CD4-positive, alpha-beta T cell (primary cell): ENCODE measurements at regions not wholly inside any gene's neighbourhood (a gene's known extent, or its start where the extent isn't known, plus 50 kb on each side); places are given as distances from the start of the nearest gene placed in this dataset.

ENCODE experiments used
- ATAC-seq: fragments of 200-7000 bp; cut with Tn5 transposase; one replicate; pipeline ENCODE4 v1.10.0; 2022; ENCODE audit warnings: mild to moderate bottlenecking; ENCODE audit not compliant: poor library complexity
- CTCF ChIA-PET: fragments of 350-600 bp; sonication (Branson Sonifier 250); formaldehyde crosslinking; loops from one replicate; lab custom pipeline; 2021; ENCODE audit warnings: antibody characterized with exemption, inconsistent platforms; lab: Charles Lee
- POLR2A ChIA-PET: fragments of 350-600 bp; sonication (Branson Sonifier 250); formaldehyde crosslinking; loops from one replicate; lab custom pipeline; 2021; ENCODE audit warnings: antibody characterized with exemption, inconsistent platforms; lab: Charles Lee
- DNase-seq, 14 experiments: peaks; one replicate each; pipeline ENCODE4 v3.0.0-alpha.2; 2013 to 2020; ENCODE audit warnings: mixed read lengths in 2 of 14
- H3K27ac ChIP-seq, 2 donors: one replicate each; pipeline versions ENCODE4 v1.5.1 to v1.7.0; 2013; ENCODE audit warnings: low read length in 2 of 2, low read depth in 1 of 2, mild to moderate bottlenecking in 1 of 2
- H3K27me3 ChIP-seq, 2 experiments: 1 replicate in 1 of 2; 2 replicates in 1 of 2; pipeline versions ENCODE4 v1.6.1 to v1.7.0; 2013; ENCODE audit warnings: low read length in 2 of 2, control low read depth in 1 of 2, mild to moderate bottlenecking in 1 of 2, moderate library complexity in 1 of 2; ENCODE audit not compliant: insufficient read depth in 2 of 2, control insufficient read depth in 1 of 2
- H3K36me3 ChIP-seq: one replicate; pipeline ENCODE4 v1.6.1; 2013; ENCODE audit warnings: low read length, control low read depth; ENCODE audit not compliant: insufficient read depth
- H3K4me1 ChIP-seq: one replicate; pipeline ENCODE4 v1.6.1; 2013; ENCODE audit warnings: low read length, control low read depth; ENCODE audit not compliant: insufficient read depth
- H3K4me3 ChIP-seq: one replicate; pipeline ENCODE4 v1.5.1; 2013; ENCODE audit warnings: mild to moderate bottlenecking, low read length, moderate library complexity
- H3K9me3 ChIP-seq, 2 experiments: 1 replicate in 1 of 2; 2 replicates in 1 of 2; pipeline versions ENCODE4 v1.6.1 to v1.7.0; 2013; ENCODE audit warnings: low read length in 2 of 2, mild to moderate bottlenecking in 2 of 2, control low read depth in 1 of 2, moderate library complexity in 1 of 2; ENCODE audit not compliant: control insufficient read depth in 1 of 2, insufficient read depth in 1 of 2
- H3K27ac Mint-ChIP-seq: one replicate; pipeline ENCODE4 v1.8.0; 2020; ENCODE audit warnings: mixed read lengths
- H3K27me3 Mint-ChIP-seq: one replicate; pipeline ENCODE4 v1.8.0; 2021; ENCODE audit warnings: mixed read lengths
- H3K36me3 Mint-ChIP-seq: one replicate; pipeline ENCODE4 v1.8.0; 2021; ENCODE audit warnings: low read depth, mixed read lengths
- H3K4me1 Mint-ChIP-seq: one replicate; pipeline ENCODE4 v1.8.0; 2021; ENCODE audit warnings: low read depth, mixed read lengths
- H3K4me3 Mint-ChIP-seq: one replicate; pipeline ENCODE4 v1.8.0; 2020; ENCODE audit warnings: mild to moderate bottlenecking, mixed read lengths
- H3K9me3 Mint-ChIP-seq: one replicate; pipeline ENCODE4 v1.8.0; 2020; ENCODE audit warnings: mixed read lengths
- CTCF ChIP-seq: fragments of 200-600 bp; IDR thresholded peaks from one replicate; pipeline ENCODE4 v1.8.0; 2022; ENCODE audit warnings: antibody characterized with exemption, mild to moderate bottlenecking
- intact Hi-C, 2 experiments: fragments of 100-400 bp; cut with DNase I in 1 of 2; cut with micrococcal nuclease in 1 of 2; formaldehyde crosslinking; loops; one replicate each; pipeline versions ENCODE4 v1.15.1 to v1.9.0; 2023 to 2025; cut with DNase I, micrococcal nuclease

- H3K27me3 ChIP-seq = no peaks in the 10 kb centered on the region
- Mint-ChIP-seq H3K27me3 (peaks cover 14% of the 10 kb centered on the region), H3K4me1 (no peaks in the 10 kb centered on the region), H3K27ac (no peak overlapping the region), H3K9me3 (peaks cover 2% of the 10 kb centered on the region), H3K4me3 (no peak overlapping the region), H3K36me3 (no peaks in the 10 kb centered on the region)
- ATAC-seq = no peak
- intact Hi-C loops = no loop called here
- H3K36me3 ChIP-seq = no peaks in the 10 kb centered on the region
- CTCF ChIA-PET = no interaction called here
- H3K27ac ChIP-seq = no peak overlapping the region
- no peak overlapping the region for H3K4me3 ChIP-seq
- no peaks in the 10 kb centered on the region for H3K9me3 ChIP-seq
- DNase-seq = no peak
- POLR2A ChIA-PET = no interaction called here
- H3K4me1 ChIP-seq = no peaks in the 10 kb centered on the region
- TF ChIP-seq CTCF = no peak
Observed at GRCh38 chr2:182521453-182522404, 94.9 kb upstream of the PDE1A start.

GRCh38 chr2:182522405-182522896, 95.6 kb upstream of the PDE1A start:
- H3K9me3 Mint-ChIP-seq = peaks cover 2% of the 10 kb centered on the region
- Histone ChIP-seq H3K9me3 (no peaks in the 10 kb centered on the region), H3K4me3 (no peak overlapping the region), H3K27ac (no peak overlapping the region), H3K4me1 (no peaks in the 10 kb centered on the region), H3K27me3 (no peaks in the 10 kb centered on the region), H3K36me3 (no peaks in the 10 kb centered on the region)
- no peak for TF ChIP-seq CTCF
- no peaks in the 10 kb centered on the region for H3K36me3 Mint-ChIP-seq
- H3K4me1 Mint-ChIP-seq = no peaks in the 10 kb centered on the region
- ChIA-PET POLR2A (no interaction called here), CTCF (no interaction called here)
- H3K27ac Mint-ChIP-seq = no peak overlapping the region
- peaks cover 14% of the 10 kb centered on the region for H3K27me3 Mint-ChIP-seq
- intact Hi-C loops = no loop called here
- ATAC-seq = no peak
- no peak for DNase-seq
- H3K4me3 Mint-ChIP-seq = no peak overlapping the region

GRCh38 chr2:182522972-182523473, 96.2 kb upstream of the PDE1A start:
- no peak for DNase-seq
- Mint-ChIP-seq H3K4me1 (no peaks in the 10 kb centered on the region), H3K36me3 (no peaks in the 10 kb centered on the region), H3K9me3 (peaks cover 2% of the 10 kb centered on the region), H3K4me3 (no peak overlapping the region), H3K27me3 (peaks cover 14% of the 10 kb centered on the region), H3K27ac (no peak overlapping the region)
- ATAC-seq = no peak
- no peaks in the 10 kb centered on the region for H3K9me3 ChIP-seq
- no peaks in the 10 kb centered on the region for H3K4me1 ChIP-seq
- no peaks in the 10 kb centered on the region for H3K36me3 ChIP-seq
- ChIA-PET CTCF (no interaction called here), POLR2A (no interaction called here)
- TF ChIP-seq CTCF = no peak
- intact Hi-C loops = no loop called here
- H3K27me3 ChIP-seq = no peaks in the 10 kb centered on the region
- no peak overlapping the region for H3K4me3 ChIP-seq
- H3K27ac ChIP-seq = no peak overlapping the region
